Gastroesophageal sphincter (tissue), 4 donors: ENCODE measurements at regions not wholly inside any gene's neighbourhood (a gene's known extent, or its start where the extent isn't known, plus 50 kb on each side); places are given as distances from the start of the nearest gene placed in this dataset.

Experiments
- ATAC-seq: fragments of 150-250 bp; one replicate; pipeline ENCODE4 v1.9.1; 2016; ENCODE audit warnings: mild to moderate bottlenecking, moderate library complexity
- H3K27ac ChIP-seq, 4 donors: fragments of 200-600 bp; sonication (generic) in 3 of 4; 1 replicate in 3 of 4; 2 replicates in 1 of 4; pipeline ENCODE4 v1.5.1; 2016 to 2019
- H3K27me3 ChIP-seq: fragments of 200-600 bp; sonication (generic); one replicate; pipeline ENCODE4 v1.5.1; 2019
- H3K36me3 ChIP-seq, 2 donors: fragments of 200-600 bp; sonication (generic); one replicate each; pipeline ENCODE4 v1.5.1; 2019; ENCODE audit warnings: control low read depth in 1 of 2
- H3K4me1 ChIP-seq, 3 donors: fragments of 200-600 bp; sonication (generic); 1 replicate in 2 of 3; 2 replicates in 1 of 3; pipeline ENCODE4 v1.5.1; 2016 to 2019; ENCODE audit warnings: control low read depth in 2 of 3
- H3K4me3 ChIP-seq, 2 donors: fragments of 200-600 bp; sonication (generic); one replicate each; pipeline ENCODE4 v1.5.1; 2019; ENCODE audit warnings: mild to moderate bottlenecking in 1 of 2, moderate library complexity in 1 of 2
- H3K9me3 ChIP-seq, 3 donors: fragments of 200-600 bp; sonication (generic); one replicate each; pipeline ENCODE4 v1.5.1; 2017 to 2019; ENCODE audit warnings: control low read depth in 2 of 3
- EP300 ChIP-seq: sonication (generic); formaldehyde crosslinking; IDR thresholded peaks from one replicate; pipeline ENCODE4 v1.6.1; 2017; ENCODE audit warnings: antibody characterized with exemption, mild to moderate bottlenecking
- POLR2A ChIP-seq, 2 donors: fragments of 450-650 bp; IDR thresholded peaks; one replicate each; pipeline ENCODE4 v1.6.1; 2017; ENCODE audit warnings: antibody characterized with exemption in 2 of 2, mild to moderate bottlenecking in 2 of 2, moderate library complexity in 1 of 2
- POLR2AphosphoS5 ChIP-seq: sonication (generic); formaldehyde crosslinking; IDR thresholded peaks from one replicate; pipeline ENCODE4 v1.6.1; 2017; ENCODE audit warnings: antibody characterized with exemption
- WGBS, 2 donors: methylation state at CpG; one replicate each; pipeline ENCODE4 v1.1.5; 2018; ENCODE audit warnings: low coverage in 1 of 2; 5-methylcytosine and 5-hydroxymethylcytosine counted together
- TF ChIP-seq, protein P1 (sequence below), 4 experiments: fragments of 200-600 bp in 2 of 4; fragments of 450-650 bp in 2 of 4; sonication (generic) in 1 of 4; IDR thresholded peaks; one replicate each; pipeline ENCODE4 v1.5.1; 2017 to 2019; ENCODE audit warnings: antibody characterized with exemption in 4 of 4, mild to moderate bottlenecking in 2 of 4, moderate library complexity in 2 of 4

DNA sequence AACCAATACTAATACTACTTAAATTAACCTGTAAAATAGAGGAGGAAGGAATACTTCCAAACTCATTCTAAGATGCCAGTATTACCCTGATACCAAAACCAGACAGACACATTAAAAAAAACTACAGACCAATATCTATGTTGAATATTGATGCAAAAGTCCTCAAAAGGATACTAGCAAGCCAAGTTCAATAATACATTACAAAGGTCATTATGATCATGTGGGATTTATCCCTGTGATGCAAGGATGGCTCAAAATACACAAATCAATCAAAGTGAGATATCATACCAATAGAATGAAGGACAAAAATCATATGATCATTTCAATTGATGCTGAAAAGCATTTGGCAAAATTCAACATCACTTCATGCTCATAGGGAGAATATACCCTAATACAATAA is 97.2 kb upstream of the ATXN7L3B start:
- peaks cover 10% of the 10 kb centered on the region for H3K27me3 ChIP-seq
- no peak for ATAC-seq
- TF ChIP-seq POLR2A (IDR thresholded peaks at IDR 0.05) (no peak), POLR2AphosphoS5 (no peak), EP300 (no peak)
- TF ChIP-seq, protein P1, sequence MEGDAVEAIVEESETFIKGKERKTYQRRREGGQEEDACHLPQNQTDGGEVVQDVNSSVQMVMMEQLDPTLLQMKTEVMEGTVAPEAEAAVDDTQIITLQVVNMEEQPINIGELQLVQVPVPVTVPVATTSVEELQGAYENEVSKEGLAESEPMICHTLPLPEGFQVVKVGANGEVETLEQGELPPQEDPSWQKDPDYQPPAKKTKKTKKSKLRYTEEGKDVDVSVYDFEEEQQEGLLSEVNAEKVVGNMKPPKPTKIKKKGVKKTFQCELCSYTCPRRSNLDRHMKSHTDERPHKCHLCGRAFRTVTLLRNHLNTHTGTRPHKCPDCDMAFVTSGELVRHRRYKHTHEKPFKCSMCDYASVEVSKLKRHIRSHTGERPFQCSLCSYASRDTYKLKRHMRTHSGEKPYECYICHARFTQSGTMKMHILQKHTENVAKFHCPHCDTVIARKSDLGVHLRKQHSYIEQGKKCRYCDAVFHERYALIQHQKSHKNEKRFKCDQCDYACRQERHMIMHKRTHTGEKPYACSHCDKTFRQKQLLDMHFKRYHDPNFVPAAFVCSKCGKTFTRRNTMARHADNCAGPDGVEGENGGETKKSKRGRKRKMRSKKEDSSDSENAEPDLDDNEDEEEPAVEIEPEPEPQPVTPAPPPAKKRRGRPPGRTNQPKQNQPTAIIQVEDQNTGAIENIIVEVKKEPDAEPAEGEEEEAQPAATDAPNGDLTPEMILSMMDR (IDR thresholded peaks at IDR 0.05): no peak
- no peaks in the 10 kb centered on the region for H3K4me1 ChIP-seq
- no peaks in the 10 kb centered on the region for H3K36me3 ChIP-seq
- no peak overlapping the region for H3K27ac ChIP-seq
- H3K4me3 ChIP-seq: no peak overlapping the region
- H3K9me3 ChIP-seq: no peaks in the 10 kb centered on the region

DNA sequence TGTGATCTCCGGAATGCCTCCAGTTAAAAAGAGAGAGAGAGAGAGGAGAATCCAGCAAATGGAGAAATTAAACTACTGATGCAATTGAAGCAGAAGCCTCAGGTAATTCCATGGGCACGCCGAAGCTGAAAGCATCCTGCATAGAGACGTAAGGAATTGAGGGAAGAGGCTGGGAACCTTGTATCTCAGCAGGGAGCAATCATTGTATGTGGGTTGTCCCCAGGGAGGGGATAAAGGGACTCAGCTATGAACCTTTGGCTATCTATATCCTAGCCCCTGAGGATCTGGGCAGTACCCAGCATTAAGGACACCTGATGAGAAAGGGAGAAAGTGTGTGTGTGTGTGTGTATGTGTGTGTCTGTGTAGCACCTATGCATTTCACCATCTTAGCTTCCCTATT is 95.8 kb upstream of the ATXN7L3B start:
- no peak for ATAC-seq
- Histone ChIP-seq H3K4me3 (no peak overlapping the region), H3K27ac (no peak overlapping the region), H3K27me3 (peaks cover 10% of the 10 kb centered on the region), H3K36me3 (no peaks in the 10 kb centered on the region), H3K4me1 (no peaks in the 10 kb centered on the region), H3K9me3 (no peaks in the 10 kb centered on the region)
- no peak for TF ChIP-seq POLR2AphosphoS5
- no peak for TF ChIP-seq EP300
- no peak for TF ChIP-seq POLR2A (IDR thresholded peaks at IDR 0.05)
- TF ChIP-seq, protein P1 (IDR thresholded peaks at IDR 0.05): no peak
- 50 to 78% methylated on average over 2 to 4 of the region's 4 CpGs for WGBS, 2 donors

DNA sequence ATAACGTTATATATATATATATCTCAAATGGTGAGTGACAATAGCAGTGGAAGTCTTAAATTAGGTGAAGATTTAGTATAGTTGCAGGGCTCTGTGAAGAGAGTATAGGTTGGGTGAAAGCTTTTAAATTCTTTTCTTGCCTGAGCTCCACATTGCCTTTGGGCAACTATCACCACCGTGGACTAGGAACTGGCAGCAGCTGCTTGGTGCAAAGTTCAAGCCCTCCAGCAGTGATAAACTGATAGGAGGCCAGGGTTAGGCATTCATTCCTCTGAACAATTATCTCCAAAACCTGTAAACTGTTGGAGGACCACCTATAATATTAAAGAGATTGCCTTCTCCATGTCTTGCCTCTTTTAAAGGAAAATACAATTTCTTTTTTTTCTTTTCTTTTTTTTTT is 91.2 kb upstream of the ATXN7L3B start:
- H3K27ac ChIP-seq: no peak overlapping the region
- H3K4me3 ChIP-seq: no peak overlapping the region
- no peaks in the 10 kb centered on the region for H3K27me3 ChIP-seq
- no peak for TF ChIP-seq POLR2A (IDR thresholded peaks at IDR 0.05)
- TF ChIP-seq, protein P1 (IDR thresholded peaks at IDR 0.05): no peak
- TF ChIP-seq EP300: no peak
- TF ChIP-seq POLR2AphosphoS5: no peak
- WGBS, 2 donors: 73 to 77% methylated on average over 2 of the region's 2 CpGs
- no peaks in the 10 kb centered on the region for H3K36me3 ChIP-seq
- H3K4me1 ChIP-seq: no peaks in the 10 kb centered on the region
- no peaks in the 10 kb centered on the region for H3K9me3 ChIP-seq
- ATAC-seq: no peak

DNA sequence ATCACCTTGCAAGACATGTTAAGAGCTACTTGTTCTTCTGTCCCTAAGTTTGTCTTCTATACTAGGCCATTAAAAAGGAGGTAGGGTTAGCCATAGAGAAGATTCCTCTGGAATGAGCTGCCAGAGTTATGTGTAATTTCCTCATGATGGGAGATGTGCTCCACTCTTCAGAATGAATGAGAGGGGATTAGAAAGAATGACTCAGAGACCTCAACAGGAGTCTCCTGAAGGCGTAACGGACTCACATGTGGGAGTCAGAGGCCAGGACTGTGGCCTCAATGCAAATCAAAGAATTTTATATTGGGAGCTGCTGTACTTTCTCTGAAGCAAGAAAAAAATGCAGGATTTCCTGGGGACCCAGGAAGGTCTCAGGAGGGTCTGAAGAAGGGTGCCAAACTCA is 87.8 kb upstream of the ATXN7L3B start:
- Histone ChIP-seq H3K27me3 (no peaks in the 10 kb centered on the region), H3K27ac (no peak overlapping the region), H3K4me3 (no peak overlapping the region), H3K4me1 (no peaks in the 10 kb centered on the region), H3K9me3 (no peaks in the 10 kb centered on the region), H3K36me3 (no peaks in the 10 kb centered on the region)
- 61 to 100% methylated on average over 2 of the region's 2 CpGs for WGBS, 2 donors
- TF ChIP-seq EP300 (no peak), POLR2AphosphoS5 (no peak), POLR2A (IDR thresholded peaks at IDR 0.05) (no peak)
- TF ChIP-seq, protein P1 (IDR thresholded peaks at IDR 0.05): no peak
- ATAC-seq: no peak

DNA sequence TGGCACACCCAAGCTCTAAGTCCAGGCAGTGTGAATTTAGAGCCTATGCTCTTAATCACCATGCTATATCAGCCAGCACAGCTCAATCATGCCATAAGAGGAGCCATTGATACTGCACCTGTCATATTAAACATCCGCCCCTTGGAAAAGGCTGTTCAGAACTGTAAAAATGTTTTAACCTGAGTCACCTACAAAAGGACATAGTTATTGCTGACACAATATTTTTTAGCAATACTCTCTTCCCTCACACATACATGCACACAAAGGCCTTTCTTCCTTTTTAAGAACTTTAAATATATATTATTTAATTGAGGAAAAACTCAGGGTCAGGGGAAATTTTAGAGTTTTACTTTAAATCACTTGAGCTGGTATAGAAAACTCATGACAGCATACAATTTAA is 83.5 kb upstream of the ATXN7L3B start:
- no peaks in the 10 kb centered on the region for H3K27me3 ChIP-seq
- no peaks in the 10 kb centered on the region for H3K9me3 ChIP-seq
- H3K4me1 ChIP-seq: no peaks in the 10 kb centered on the region
- TF ChIP-seq POLR2AphosphoS5 (no peak), POLR2A (IDR thresholded peaks at IDR 0.05) (no peak), EP300 (no peak)
- TF ChIP-seq, protein P1 (IDR thresholded peaks at IDR 0.05): no peak
- no peaks in the 10 kb centered on the region for H3K36me3 ChIP-seq
- 91 to 100% methylated on average over 1 of the region's 1 CpG for WGBS, 2 donors
- no peak overlapping the region for H3K27ac ChIP-seq
- H3K4me3 ChIP-seq: no peak overlapping the region
- no peak for ATAC-seq
